GM21576 (cell line): ENCODE measurements at regions not wholly inside any gene's neighbourhood (a gene's known extent, or its start where the extent isn't known, plus 50 kb on each side); places are given as distances from the start of the nearest gene placed in this dataset.
A peak's percentile ranks its signal among the peaks of the same experiment; 100 is the strongest.

ENCODE experiments used
- ATAC-seq: cut with Tn5 transposase; IDR thresholded peaks from one replicate; pipeline ENCODE4 v1.9.1; 2021; ENCODE audit warnings: mild to moderate bottlenecking, moderate library complexity; ENCODE audit not compliant: unreplicated experiment

DNA sequence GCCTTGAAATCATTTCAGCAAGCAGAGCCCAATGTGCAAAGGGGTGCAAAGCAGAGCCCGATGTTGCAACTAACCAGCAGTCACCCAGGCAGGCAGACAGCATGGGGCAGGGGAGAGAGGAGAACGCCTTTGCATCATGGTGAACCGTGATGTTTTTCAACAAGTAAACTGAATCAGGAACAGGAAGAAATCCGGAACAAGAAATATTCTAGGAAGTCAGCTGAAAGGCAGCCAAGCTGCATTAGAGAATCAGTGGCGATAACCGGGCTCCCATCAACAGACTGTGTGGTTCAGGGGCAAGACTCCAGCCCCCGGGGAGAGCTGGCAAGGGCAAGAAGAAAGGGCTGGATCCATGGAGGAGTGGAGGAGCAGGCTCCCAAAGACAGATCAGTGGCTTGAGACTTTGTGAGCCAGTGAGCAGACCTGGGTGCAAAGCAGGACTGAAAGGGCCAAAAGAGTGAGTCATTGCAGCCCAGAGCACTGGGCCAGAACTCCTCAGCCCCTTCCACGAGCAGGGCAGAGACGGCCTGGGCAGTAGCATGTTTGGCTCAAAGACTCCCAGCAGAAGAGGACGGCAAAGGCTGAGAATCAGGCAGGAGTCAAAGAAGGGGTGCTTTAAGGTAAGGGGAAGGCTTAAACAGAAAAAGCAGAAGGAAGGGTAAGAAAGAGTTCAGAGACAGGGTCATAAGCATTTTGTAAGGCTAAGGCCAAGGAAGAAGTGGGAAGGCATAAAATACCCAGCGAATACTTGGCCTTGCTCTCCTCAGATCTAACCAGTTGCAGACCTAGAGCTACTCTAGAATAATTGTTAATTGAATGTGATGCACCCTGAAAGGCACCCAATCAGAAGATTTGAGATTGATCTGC is 155.0 kb downstream of the SETD4 start:
- ATAC-seq, result no peak

DNA sequence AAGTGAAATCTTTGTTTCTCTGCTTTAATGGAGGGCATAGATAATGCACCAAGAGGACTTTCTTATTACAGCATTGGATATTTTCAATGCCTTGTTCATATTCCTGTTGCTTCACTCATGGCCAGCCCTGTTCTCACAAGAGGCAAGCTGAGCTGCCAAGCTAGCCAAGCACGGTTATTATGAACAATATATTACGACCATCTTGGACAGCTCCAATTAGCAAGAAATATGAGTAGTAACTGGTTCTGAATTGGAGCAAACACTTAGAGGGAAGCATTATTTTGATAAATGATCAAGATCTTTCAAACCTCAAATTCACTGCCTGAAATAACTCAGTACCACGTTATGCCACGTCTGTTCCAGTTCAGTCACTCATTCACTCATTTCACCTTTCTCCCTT is 159.8 kb downstream of the SETD4 start:
- ATAC-seq, result no peak

DNA sequence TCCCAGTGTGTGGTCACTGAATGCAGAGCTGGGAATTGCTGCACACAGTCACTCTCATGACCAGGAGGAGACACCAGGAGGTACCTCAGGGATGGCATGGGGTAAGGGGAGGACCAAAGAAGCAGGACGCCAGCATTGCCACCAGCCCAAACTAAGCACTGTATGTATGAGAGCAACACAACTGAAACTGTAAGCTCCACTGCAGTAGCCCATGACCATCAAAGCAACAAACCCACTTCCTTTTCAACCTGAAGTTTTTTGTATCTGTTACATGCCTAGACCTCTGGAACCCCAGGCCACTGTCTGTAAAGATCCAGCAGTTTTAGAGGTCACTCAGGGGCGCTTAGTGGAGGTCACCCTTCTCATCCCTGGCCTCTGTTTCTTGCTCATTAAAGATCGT is 164.3 kb downstream of the SETD4 start:
- ATAC-seq, result peak; percentile 78

DNA sequence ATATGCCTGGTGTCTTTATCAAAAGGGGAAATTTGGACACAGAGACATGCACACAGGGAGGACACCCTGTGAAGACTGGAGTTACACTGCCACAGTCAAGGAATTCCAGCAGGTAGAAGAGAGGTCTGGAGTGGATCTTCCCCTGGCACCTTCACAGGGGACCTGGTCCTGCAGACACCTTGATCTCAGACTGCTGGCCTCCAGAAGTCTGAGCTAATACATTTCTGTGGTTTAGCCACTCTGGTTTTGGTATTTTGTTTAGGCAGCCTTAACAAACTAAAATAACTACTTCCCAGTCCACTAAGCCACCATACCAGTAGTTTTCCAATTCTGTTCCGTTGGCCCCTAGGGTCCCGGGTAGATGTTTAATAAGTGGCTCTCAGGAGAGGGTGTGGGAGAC is 164.7 kb downstream of the SETD4 start:
- no peak for ATAC-seq

DNA sequence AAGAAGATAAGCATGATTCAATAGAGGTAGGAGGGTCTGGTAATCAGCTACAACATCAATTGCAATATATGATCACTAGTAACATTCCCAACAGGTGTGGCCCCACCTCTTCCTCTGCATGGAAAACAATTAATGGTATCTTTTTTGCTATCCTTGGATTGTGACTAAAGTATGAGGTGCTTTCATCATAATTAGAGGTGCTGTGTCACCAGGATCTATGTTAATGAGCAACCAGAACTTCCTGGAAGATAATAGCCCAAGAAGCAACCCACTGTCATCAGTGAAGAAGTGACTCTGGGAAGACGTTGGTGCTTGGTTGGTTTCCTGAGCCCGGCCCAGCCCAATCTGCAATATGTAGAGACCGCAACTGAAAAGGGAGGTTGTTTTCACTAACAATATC is 167.2 kb downstream of the SETD4 start:
- ATAC-seq, result no peak

DNA sequence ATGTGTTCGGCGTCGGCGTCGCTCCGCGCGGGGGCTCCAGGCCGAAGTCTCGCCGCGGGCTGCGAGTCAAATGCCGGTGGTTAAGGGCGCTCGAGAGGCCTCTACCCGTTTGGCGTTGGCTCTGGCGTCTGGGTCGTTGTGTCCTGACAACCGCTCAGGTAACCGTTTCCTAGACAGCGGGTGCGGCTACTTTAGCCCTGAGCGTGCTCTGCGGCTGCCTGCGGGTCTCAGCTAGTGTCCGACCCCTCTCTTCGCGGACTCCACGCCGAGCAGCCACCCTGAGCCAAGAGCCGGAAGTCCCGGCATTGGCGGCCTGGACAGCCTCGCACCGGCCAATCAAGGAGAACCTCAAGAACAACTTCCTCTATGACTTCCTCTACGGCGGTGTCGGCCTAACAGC is 173.4 kb downstream of the SETD4 start:
- no peak for ATAC-seq

DNA sequence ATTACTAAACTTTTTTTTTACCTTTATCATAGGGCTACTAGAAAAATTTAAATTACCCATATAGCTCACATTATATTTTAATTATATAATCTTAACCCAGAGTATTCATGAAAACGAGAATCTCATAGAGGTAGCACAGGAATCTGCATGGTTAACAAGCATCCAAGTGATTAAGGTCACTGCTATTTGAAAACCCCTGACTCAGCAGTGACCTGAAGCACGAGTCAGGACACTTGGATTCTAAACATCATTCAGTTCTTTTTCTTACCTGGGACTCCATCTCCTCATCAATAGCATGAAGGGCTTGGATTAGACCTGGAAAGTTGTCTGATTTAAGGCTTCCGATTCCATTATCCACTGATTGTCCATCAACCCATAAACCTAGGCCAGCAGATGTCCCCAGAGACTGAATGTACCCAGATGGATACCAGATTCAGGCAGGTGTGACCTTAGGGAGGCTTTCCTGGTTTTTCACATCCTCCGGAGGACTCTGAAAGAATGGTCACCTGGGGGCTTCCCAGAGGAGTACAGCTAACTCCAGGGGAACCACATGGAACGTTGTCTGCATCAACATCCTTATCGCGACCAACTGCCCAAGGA is 174.3 kb downstream of the SETD4 start:
- ATAC-seq, result no peak

DNA sequence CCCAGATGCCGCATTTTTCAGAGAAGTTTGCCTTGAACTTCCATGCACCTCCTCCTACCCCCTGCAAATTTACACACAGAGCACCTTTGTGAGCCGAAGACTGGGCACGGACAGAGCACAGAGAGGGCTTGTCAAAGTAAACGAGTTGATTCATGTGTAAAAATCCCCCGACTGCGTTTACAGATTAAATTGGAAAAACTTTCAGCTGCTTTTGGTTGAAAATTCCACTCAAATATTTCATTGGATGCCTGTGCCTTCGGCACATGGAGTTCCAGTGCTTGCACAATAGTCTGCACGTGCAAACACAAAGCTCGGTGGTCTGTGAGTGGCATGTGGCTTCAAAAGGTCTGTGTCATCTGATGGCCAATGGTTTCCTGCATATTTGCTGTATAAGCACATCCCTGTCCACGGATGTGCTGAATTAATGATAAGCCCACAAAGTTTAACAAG is 177.5 kb downstream of the SETD4 start:
- no peak for ATAC-seq

DNA sequence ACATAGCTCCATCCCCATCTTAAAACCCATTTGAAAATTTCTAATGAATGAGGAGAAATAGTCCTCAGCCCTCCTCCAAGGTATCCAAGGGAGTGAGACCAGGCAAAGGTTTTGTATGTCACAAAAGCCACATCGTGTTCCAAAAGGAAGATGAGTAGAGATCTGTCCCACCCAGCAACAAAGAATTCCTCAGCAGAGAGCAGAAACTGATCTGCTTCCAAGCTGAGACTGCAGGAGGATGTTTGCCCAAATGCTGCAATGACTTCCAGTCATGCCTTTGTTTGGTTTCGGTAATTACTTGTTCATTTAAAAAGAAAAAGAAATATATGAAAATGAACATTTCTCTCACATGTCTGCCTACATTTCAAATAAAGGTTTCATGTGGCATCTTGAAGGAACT is 186.9 kb downstream of the SETD4 start:
- ATAC-seq, result no peak

DNA sequence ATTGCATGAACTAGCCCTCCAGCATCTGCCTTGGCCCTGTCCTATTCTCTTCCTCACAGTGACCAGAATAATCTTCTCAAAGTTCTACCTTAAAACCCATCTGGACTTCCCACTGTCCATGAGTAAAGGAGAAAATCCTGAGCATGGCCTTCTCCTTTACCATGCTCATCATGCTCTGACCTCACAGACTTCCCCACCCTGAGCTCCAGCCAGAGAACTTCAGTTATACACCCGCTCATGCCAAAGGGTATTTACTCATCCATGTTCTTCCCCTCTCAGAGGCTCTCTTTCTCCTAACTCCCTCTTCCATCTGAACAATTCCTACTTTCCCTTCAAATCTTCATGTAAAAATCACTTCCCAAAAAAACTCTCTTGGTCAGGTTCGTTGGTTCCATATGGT is 188.4 kb downstream of the SETD4 start:
- no peak for ATAC-seq

DNA sequence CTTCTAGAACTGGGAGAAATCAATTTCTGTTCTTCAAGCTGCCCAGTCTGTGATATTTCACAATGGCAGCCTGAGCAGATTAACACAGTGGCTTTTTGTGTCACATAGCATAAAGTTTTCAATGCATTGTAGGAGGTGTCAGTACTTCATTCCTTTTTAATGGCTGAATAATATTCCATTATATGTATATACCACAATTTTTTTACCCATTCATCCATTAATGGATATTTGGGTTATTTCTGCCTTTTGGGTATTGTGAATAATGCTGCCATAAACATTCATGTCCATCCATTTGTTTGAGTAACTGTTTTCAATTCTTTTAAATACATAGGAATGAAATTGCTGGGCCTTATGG is 191.5 kb downstream of the SETD4 start:
- ATAC-seq, result no peak

DNA sequence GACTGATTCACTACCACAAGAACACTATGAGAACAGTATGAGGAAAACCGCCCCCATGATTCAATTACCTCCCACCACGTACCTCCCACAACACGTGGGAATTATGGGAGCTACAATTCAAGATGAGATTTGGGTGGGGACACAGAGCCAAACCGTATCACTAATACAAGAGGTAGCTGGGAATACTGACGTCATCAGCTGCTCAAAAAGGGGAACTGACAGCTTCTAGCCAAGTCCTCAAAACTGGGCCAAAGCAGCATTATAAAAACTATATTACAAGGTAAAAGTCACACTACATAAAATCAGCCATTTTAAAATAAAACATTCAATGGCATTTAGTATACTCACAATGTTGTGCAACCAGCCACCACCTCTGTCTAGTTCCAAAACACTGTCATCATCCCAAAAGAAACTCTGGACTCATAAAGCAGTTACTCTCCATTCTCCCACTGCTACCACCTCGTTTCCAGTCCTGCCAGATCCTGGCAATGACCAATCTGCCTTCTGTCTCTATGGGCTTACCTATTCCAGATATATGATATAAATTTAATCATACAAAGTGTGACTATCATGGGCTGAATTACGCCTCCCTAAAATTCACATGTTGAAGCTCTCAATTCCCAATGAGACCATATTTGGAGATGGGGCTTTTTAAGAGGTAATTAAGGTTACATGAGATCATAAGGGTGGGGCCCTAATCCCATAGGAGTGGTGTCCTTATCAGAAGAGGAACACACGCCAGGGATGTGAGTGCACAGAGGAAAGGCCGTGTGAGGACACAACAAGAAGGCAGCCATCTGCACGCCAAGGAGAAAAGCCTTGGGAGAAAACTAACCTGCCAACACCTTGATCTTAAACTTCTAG is 192.1 kb downstream of the SETD4 start:
- no peak for ATAC-seq

DNA sequence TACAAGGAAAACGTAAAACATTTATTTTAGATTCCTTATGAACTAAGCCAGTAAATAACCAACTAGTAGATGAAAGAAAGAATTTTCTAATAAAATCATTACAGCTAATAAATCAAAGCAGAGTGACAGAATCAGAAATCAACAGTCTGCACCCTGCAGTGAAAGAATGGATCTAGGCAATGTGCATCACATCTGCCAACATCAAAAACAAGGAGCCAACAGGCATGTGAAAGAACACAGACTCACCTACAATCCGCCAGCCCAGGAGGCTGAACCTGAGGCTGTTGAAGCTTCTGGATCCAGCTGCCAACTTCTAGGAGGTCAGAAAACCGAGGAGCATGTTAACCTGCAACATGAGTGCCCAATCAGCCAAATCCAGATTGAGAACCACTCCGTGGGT is 196.3 kb downstream of the SETD4 start:
- ATAC-seq, result no peak

DNA sequence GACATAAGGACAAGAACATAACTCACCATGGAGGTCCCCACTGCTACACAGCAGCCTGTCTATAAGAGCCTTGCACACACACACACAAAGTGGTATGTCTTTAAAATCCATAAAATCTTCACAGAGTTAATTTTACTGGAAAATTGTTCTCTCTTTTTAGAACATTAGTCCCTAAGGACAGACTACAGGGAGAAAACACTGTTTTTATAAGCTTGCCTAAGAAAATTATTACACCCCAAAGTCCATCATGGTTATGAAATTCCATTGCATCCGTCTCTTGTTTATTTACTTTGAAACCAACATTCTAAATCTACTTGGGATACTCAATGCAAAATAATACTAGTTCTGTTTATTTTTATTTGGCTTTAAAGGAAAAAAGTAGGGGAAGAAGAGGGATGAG is 197.4 kb downstream of the SETD4 start:
- no peak for ATAC-seq

DNA sequence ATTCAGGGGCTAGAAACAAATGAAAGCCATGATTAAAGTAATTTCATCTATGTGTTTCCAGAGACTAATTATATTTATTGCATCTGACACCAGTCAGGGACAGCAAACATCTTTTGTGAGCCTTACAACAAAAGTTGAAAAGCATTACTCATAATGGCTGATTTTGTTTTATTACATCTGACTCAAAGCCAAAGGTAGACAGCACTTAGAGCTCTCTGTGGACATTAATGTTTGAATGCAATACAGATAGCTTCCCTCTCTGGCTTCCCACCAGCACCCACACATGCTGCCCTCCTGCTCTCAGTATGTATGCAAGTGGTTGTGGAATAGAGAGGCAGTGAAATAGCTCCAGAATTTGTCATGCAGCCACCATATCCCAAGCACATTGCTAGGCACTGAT is 198.7 kb downstream of the SETD4 start:
- ATAC-seq, result no peak

DNA sequence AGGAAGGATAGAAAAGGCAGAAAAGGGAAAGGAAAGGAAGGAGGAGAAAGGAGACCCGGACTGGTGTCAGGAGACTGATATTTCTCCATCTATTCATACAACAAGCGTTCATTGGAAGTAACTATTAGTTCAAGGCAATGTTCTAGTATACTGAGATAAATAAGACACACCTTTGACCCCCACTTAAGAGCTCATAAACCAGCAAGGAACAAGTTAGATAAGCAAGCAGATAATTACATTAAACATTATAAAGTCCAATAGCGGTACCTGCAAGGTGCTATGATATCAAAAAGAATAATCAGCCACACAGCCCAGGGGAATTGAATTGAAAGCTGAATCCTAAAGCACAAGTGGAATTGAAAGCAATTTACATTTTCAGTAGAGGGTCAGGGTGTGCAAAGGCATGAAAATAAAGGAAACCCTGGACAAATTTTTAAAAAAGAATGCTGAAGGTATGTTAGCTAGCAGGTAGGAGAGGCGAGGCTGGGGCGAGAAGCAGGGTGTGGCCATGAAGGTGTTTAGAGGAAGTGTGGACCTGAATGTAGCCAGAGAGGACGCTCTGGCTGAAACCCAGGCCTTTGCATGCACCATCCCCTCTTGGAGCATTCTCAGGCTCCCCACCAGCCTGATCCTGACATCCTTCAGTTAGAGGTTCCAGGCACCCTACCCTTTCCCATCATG is 200.0 kb downstream of the SETD4 start:
- ATAC-seq, result no peak

DNA sequence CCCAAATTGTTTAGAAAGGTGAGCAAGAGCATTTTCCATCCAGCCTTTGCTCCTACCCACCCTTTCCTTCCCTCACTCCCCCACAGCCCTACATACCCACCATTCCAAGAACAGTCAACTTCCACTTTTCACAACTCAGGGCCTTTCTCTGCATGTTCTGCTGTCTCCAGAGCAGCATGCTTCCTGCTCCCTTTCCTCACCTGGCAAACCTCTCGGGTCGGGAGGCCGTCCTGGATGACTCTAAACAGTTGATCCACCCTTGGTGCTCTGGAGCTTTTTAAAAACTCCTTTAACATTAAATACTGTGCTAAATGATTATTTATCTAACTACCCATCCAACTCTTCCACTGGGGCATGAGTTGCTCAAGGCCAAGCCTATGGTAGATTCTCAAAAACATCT is 200.6 kb downstream of the SETD4 start:
- no peak for ATAC-seq

DNA sequence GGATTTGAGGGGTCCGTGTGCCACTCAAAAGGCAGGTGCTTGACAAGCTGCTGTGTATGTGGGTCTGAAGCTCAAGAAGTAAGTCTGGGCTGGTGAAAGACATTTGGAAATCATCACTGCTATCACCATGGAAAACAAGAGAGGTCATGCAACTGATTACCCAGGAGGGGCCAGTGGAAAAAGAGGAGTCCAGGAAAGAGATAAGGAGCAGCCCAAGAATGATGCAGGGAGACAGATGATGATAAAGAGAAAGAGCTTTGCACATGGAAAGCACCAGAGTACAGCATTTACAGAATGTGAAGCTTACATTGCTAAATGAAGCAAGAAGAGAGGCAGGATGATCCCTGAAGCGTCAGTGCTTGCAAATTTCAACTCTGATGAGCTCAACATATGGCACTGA is 203.2 kb downstream of the SETD4 start:
- no peak for ATAC-seq

DNA sequence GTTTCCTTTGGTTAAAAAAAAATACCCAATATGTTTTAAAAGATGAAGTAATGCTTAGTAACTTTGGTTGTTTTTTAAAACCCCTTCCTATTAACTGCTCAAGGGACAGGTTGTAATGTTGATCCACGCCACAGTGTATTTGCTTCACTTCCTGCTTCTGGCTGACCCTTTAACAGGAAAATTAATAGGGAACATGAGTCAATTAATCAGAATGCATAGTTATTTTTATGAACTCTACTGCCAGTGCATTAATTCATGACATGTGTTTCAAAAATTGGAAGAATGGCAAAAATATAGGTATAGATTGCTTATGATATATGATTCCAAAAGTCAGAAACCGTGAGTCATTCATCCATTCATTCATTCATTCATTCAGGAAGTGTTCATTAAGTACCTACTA is 204.8 kb downstream of the SETD4 start:
- no peak for ATAC-seq

DNA sequence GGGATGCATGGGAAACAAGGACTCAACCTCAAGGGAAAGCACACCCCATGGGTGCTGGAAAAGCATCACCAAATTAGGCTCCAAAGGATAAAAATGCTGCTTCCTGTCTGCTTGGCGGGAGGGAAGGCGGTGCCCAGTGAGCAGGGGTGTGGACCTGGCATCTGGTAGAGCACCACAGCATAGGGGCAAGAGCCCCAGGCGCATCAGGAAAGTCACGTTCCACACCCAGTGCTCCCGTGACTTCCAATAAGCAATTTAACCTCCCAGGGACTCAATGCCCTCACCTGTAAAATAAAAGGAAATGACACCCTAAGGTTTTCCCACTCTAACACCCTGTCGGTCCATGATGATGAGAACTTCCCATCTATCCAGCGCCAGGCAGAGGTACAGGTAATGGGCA is 206.0 kb downstream of the SETD4 start:
- no peak for ATAC-seq
